ENCODE measurements at regions not wholly inside any gene's neighbourhood (a gene's known extent, or its start where the extent isn't known, plus 50 kb on each side); places are given as distances from the start of the nearest gene placed in this dataset.

- TF ChIP-seq POLR2A (IDR thresholded peaks at IDR 0.05; ENCODE audit: low read depth, low read length) (no peak), POLR2AphosphoS5 (IDR thresholded peaks at IDR 0.05; ENCODE audit: low read depth, low read length) (no peak), SPI1 (IDR thresholded peaks at IDR 0.05; ENCODE audit: low read depth, low read length) (no peak), TAF1 (IDR thresholded peaks at IDR 0.05; ENCODE audit: low read depth, low read length) (no peak), PAX5 (IDR thresholded peaks at IDR 0.05; ENCODE audit: insufficient read depth, low read length, severe bottlenecking) (no peak), POU2F2 (IDR thresholded peaks at IDR 0.05; ENCODE audit: low read depth, low read length) (no peak)
These were observed 127.3 kb upstream of the NR4A3 start for GRCh38 chr9:99694393-99694792.

Data from GM12891 (cell line).